ENCODE measurements at regions not wholly inside any gene's neighbourhood (a gene's known extent, or its start where the extent isn't known, plus 50 kb on each side); places are given as distances from the start of the nearest gene placed in this dataset.

- CTCF ChIA-PET = no interaction called here
- peaks cover 11% of the 10 kb centered on the region for H3K4me1 Mint-ChIP-seq
- no peak overlapping the region for H3K4me3 Mint-ChIP-seq
- H3K27me3 Mint-ChIP-seq = no peaks in the 10 kb centered on the region
- no peak overlapping the region for H3K27ac Mint-ChIP-seq
- ATAC-seq (no peak), DNase-seq (no peak)
- H3K9me3 Mint-ChIP-seq (ENCODE audit: low read depth) = peaks cover 7% of the 10 kb centered on the region
- H3K36me3 Mint-ChIP-seq = peaks cover 17% of the 10 kb centered on the region
Measured at GRCh38 chr12:89085421-89085820, 266.9 kb downstream of the DUSP6 start.

DNA sequence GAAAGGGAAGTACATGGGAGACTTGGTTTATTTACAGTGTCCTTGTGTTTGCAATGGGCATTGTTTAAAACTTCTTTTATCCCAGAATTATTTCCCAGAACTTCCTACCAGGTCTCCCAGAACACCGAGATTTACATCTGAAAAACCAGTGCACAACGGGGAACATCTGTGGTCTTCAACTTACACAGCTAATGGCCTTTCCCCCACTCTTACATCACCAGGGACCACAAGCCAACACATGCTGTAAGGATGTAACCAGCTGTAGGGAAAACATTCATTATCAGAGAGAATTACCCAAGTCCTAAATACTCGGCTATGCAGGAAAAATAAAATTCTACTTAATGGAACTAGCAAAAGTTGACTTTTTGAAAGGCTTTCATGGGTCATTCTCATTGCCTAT, 267.6 kb downstream of the DUSP6 start:
- DNase-seq (no peak), ATAC-seq (no peak)
- Mint-ChIP-seq H3K4me1 (peaks cover 11% of the 10 kb centered on the region), H3K27ac (no peak overlapping the region), H3K36me3 (peaks cover 11% of the 10 kb centered on the region), H3K4me3 (no peak overlapping the region), H3K9me3 (ENCODE audit: low read depth) (peaks cover 2% of the 10 kb centered on the region), H3K27me3 (no peaks in the 10 kb centered on the region)
- CTCF ChIA-PET = no interaction called here

GRCh38 chr12:89083491-89083890, 268.8 kb downstream of the DUSP6 start:
- no peaks in the 10 kb centered on the region for H3K27me3 Mint-ChIP-seq
- peaks cover 11% of the 10 kb centered on the region for H3K4me1 Mint-ChIP-seq
- H3K36me3 Mint-ChIP-seq = peaks cover 11% of the 10 kb centered on the region
- no peaks in the 10 kb centered on the region for H3K9me3 Mint-ChIP-seq (ENCODE audit: low read depth)
- no peak overlapping the region for H3K27ac Mint-ChIP-seq
- H3K4me3 Mint-ChIP-seq = no peak overlapping the region
- no peak for ATAC-seq
- DNase-seq = no peak
- CTCF ChIA-PET = no interaction called here

DNA sequence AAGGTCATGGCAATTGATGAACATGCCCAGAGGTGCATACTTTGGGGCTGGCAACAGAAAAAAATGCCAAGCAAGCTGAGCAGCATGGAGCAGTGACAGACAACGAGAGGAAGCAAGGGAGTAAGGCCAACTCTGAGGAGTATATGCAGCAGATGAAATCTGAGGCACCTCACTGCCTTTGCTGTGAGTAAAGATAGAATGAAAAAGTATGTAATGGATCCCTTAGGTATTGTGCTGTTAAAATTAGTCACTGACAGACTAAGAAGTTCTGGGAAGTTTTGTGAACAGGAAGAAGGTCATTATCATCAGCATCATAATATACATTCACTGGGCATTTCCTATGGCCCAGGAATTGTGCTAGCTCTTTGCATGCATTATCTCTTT, 269.9 kb downstream of the DUSP6 start:
- Mint-ChIP-seq H3K27me3 (no peaks in the 10 kb centered on the region), H3K9me3 (ENCODE audit: low read depth) (no peaks in the 10 kb centered on the region), H3K36me3 (peaks cover 6% of the 10 kb centered on the region)

DNA sequence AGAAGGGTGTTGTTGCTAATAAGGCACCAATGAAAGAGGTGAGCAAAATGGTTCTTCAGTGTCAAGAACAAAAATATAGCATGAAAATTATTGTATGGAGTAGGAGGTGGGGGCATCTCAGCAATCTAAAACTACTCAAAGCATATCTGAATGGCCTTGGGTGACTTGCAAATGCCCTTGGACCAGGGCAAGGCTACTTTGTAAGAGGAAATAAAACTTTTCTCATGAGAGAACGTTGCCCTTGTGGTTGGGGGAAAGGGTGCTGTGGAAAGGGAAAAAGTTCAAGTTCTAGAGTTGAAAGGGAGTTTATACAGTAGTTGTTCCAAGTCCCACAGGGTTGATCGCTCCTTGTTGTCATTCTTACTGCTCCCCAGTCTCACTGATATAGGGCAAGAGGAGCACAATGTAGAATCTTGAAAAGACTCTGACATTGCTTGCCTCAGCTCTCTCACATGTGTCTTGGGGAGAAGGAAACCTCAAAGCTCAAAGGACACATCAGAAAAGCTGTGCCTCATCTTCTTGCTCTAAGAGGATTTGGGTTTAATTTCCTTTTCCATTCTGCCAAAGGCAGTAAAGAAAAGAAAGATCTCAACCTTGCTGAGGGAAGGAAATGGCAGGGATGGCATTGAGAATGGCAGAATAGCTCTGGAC, 270.5 kb downstream of the DUSP6 start:
- CTCF ChIA-PET = interaction anchor here (0.9 kb wide), 1 partner anchor 52 kb away, joined by 3 read pairs; no protein-coding TSS in a partner anchor
- H3K9me3 Mint-ChIP-seq (ENCODE audit: low read depth) = no peaks in the 10 kb centered on the region
- DNase-seq (no peak), ATAC-seq (no peak)
- H3K27me3 Mint-ChIP-seq = no peaks in the 10 kb centered on the region
- no peak overlapping the region for H3K27ac Mint-ChIP-seq
- no peak overlapping the region for H3K4me3 Mint-ChIP-seq
- peaks cover 6% of the 10 kb centered on the region for H3K36me3 Mint-ChIP-seq
- H3K4me1 Mint-ChIP-seq = peaks cover 10% of the 10 kb centered on the region

More for the DNA sequence above, 269.9 kb downstream of the DUSP6 start:
- peaks cover 11% of the 10 kb centered on the region for H3K4me1 Mint-ChIP-seq
- no peak for ATAC-seq
- no peak for DNase-seq
- H3K27ac Mint-ChIP-seq = no peak overlapping the region
- no peak overlapping the region for H3K4me3 Mint-ChIP-seq
- CTCF ChIA-PET = interaction anchor here (0.9 kb wide), 1 partner anchor 51 kb away, joined by 3 read pairs; no protein-coding TSS in a partner anchor

DNA sequence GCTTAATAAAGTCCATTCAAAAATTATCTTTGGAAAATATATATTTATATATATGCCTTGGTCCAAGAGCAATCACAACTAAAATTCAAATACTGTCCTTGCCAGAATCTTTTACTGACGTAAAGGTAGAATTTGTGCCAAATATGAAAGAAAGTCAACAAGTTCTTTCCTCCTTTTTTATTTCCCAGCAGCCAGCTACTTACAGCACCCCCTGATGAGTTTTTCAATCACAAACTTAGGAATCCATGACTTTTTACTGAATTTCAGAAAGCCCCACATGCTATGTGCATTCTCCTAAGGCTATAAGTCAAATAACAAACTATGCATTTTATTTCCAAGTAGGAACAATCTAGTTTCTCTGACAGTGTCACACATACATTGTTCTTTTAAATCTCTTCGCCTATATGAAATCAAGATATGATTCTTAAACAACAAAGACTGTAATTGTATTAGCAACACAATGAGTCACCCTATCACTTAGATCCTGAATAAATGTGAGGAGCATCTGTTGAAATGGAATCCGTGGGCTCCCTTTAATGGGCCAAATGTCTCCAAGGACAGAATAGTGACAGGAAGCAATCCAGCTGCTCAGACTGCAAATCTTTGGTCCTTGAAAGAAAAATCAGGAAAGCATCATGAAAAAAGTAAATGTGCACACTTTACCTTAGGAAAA, 271.4 kb downstream of the DUSP6 start:
- CTCF ChIA-PET = no interaction called here
- DNase-seq (no peak), ATAC-seq (no peak)
- H3K36me3 Mint-ChIP-seq = peaks cover 6% of the 10 kb centered on the region
- H3K27me3 Mint-ChIP-seq = no peaks in the 10 kb centered on the region
- H3K4me1 Mint-ChIP-seq = peaks cover 10% of the 10 kb centered on the region
- no peak overlapping the region for H3K27ac Mint-ChIP-seq
- no peaks in the 10 kb centered on the region for H3K9me3 Mint-ChIP-seq (ENCODE audit: low read depth)
- no peak overlapping the region for H3K4me3 Mint-ChIP-seq

DNA sequence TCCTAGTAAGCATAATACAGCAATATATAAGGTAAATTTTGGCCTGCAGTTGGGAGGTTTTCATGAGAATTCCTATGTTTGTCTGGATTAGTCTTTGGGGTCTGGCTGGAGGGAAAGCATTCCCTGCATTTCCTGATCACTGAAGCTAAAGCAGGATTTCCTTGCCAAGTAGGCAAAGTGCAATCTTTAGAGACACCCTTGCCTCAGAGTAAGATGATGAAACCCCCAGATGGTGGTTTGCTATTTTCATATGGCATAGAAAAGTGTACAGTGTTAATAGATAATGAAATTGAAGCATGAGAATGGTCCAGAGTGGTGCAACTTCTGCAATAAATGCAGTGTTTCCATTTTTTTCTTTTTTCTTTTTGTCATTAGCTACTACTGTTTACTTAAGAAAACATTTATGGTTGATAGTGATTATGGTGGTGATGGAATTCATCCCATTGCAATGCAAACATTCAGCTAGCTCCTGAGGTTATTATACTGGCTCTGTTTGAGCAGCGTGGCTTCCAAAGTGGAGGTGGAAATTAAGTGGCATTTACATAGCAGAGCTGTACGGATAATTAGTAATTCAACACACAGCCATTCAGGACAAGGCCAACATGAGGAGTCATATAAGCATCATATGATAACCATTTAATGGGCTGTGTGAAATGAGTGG, 276.3 kb downstream of the DUSP6 start:
- Mint-ChIP-seq H3K4me3 (no peak overlapping the region), H3K4me1 (peaks cover 15% of the 10 kb centered on the region), H3K27me3 (no peaks in the 10 kb centered on the region), H3K27ac (no peak overlapping the region), H3K9me3 (ENCODE audit: low read depth) (peaks cover 2% of the 10 kb centered on the region), H3K36me3 (peaks cover 8% of the 10 kb centered on the region)
- ATAC-seq (no peak), DNase-seq (no peak)
- CTCF ChIA-PET = no interaction called here

- peaks cover 8% of the 10 kb centered on the region for H3K36me3 Mint-ChIP-seq
- no peak for DNase-seq
- CTCF ChIA-PET = interaction anchor here (0.9 kb wide), 1 partner anchor 271 kb away, joined by 3 read pairs; no protein-coding TSS in a partner anchor
Measured at GRCh38 chr12:89073659-89074058, 278.6 kb downstream of the DUSP6 start.

DNA sequence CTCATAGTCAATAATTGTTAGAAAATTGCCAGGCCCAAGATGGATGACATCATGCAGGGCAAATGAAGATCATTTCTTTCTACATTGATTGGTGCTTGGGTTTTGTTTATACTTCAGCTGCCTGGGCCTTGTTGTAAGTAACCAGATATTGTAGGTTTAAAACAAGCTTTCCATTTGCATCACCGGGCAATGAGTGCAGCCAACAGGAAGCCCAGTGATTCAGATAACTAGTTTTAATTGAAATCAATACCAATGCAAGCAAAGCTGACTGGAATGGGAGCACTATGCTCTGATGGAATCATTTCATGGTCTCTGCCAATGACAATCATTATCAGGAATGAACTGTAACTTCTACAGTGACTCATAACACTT, 279.3 kb downstream of the DUSP6 start:
- DNase-seq = no peak
- Mint-ChIP-seq H3K36me3 (peaks cover 8% of the 10 kb centered on the region), H3K27ac (no peak overlapping the region), H3K27me3 (no peaks in the 10 kb centered on the region), H3K9me3 (ENCODE audit: low read depth) (peaks cover 2% of the 10 kb centered on the region), H3K4me1 (peaks cover 18% of the 10 kb centered on the region), H3K4me3 (no peak overlapping the region)
- CTCF ChIA-PET = interaction anchor here (0.9 kb wide), 1 partner anchor 272 kb away, joined by 3 read pairs; no protein-coding TSS in a partner anchor
- ATAC-seq = peak; percentile 12

More at GRCh38 chr12:89073659-89074058, 278.6 kb downstream of the DUSP6 start:
- Mint-ChIP-seq H3K4me1 (peaks cover 18% of the 10 kb centered on the region), H3K4me3 (no peak overlapping the region), H3K9me3 (ENCODE audit: low read depth) (peaks cover 2% of the 10 kb centered on the region), H3K27me3 (no peaks in the 10 kb centered on the region), H3K27ac (no peak overlapping the region)
- no peak for ATAC-seq

DNA sequence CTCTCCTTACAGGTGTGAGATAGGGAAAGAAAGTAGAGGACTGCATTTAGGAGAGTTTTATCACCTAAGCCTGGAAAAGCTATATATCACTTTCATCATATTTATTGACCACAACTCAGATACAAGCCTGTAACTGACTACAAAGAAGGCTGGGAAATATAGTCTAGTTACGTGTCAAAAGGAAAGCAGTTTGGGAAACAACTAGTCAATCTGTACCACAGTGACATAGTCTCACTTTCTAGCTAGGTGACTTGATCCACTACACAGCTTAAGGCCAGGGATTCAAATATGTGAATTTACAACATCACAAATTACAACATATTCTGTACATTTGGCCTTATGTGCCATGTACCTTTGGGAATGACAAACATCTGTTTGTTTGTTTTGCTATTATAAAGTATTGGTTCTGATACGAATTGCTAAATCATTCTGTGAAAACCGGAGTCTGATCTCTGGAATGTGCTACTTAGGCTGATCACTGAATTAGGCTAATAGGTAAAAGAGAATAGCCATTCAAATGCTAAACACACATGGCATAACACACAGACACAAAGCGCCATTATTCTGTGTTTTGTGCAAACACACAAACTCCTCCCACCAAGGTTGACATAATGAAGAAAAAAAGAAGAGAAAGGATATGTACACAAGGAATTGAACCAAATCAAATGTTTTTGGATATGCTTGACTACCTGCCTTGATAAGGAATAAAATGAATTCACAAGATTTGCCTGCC, 279.8 kb downstream of the DUSP6 start:
- peaks cover 18% of the 10 kb centered on the region for H3K4me1 Mint-ChIP-seq
- DNase-seq (no peak), ATAC-seq (peak; percentile 36)
- H3K27ac Mint-ChIP-seq = no peak overlapping the region
- no peaks in the 10 kb centered on the region for H3K27me3 Mint-ChIP-seq
- H3K36me3 Mint-ChIP-seq = peaks cover 7% of the 10 kb centered on the region
- no peak overlapping the region for H3K4me3 Mint-ChIP-seq
- CTCF ChIA-PET = interaction anchor here (1.1 kb wide), 1 partner anchor 13 kb away, joined by 3 read pairs; no protein-coding TSS in a partner anchor
- H3K9me3 Mint-ChIP-seq (ENCODE audit: low read depth) = peaks cover 2% of the 10 kb centered on the region

- DNase-seq (no peak), ATAC-seq (no peak)
- H3K36me3 Mint-ChIP-seq = peaks cover 8% of the 10 kb centered on the region
- CTCF ChIA-PET = interaction anchor here (1.6 kb wide), 1 partner anchor 9 kb away, joined by 3 read pairs; no protein-coding TSS in a partner anchor
- peaks cover 18% of the 10 kb centered on the region for H3K4me1 Mint-ChIP-seq
- no peaks in the 10 kb centered on the region for H3K27me3 Mint-ChIP-seq
- H3K9me3 Mint-ChIP-seq (ENCODE audit: low read depth) = peaks cover 1% of the 10 kb centered on the region
- H3K27ac Mint-ChIP-seq = no peak overlapping the region
- H3K4me3 Mint-ChIP-seq = no peak overlapping the region
Measured at GRCh38 chr12:89070603-89071002, 281.7 kb downstream of the DUSP6 start.

GRCh38 chr12:89069431-89069830, 282.9 kb downstream of the DUSP6 start:
- CTCF ChIA-PET = no interaction called here
- no peak overlapping the region for H3K27ac Mint-ChIP-seq
- H3K27me3 Mint-ChIP-seq = no peaks in the 10 kb centered on the region
- H3K9me3 Mint-ChIP-seq (ENCODE audit: low read depth) = no peaks in the 10 kb centered on the region
- H3K4me3 Mint-ChIP-seq = no peak overlapping the region
- ATAC-seq = no peak
- peaks cover 8% of the 10 kb centered on the region for H3K36me3 Mint-ChIP-seq
- peaks cover 23% of the 10 kb centered on the region for H3K4me1 Mint-ChIP-seq
- no peak for DNase-seq

- peaks cover 18% of the 10 kb centered on the region for H3K4me1 Mint-ChIP-seq
- peaks cover 4% of the 10 kb centered on the region for H3K36me3 Mint-ChIP-seq
- no peak overlapping the region for H3K27ac Mint-ChIP-seq
- H3K9me3 Mint-ChIP-seq (ENCODE audit: low read depth) = no peaks in the 10 kb centered on the region
- CTCF ChIA-PET = no interaction called here
- no peak for ATAC-seq
- no peak overlapping the region for H3K4me3 Mint-ChIP-seq
- DNase-seq = no peak
- H3K27me3 Mint-ChIP-seq = no peaks in the 10 kb centered on the region
Measured at GRCh38 chr12:89067421-89068187, 284.7 kb downstream of the DUSP6 start.

Data from activated CD8-positive, alpha-beta memory T cell treated with anti-CD3 and anti-CD28 coated beads, Interleukin-2, amount 10 ng/mL, durations not matched to agents 7 days and 5 days (primary cell).